GM12878 (cell line): ENCODE measurements at regions not wholly inside any gene's neighbourhood (a gene's known extent, or its start where the extent isn't known, plus 50 kb on each side); places are given as distances from the start of the nearest gene placed in this dataset.

Experiments
- ATAC-seq: fragments of 200-7000 bp; cut with Tn5 transposase; 3 replicates; pipeline ENCODE4 v1.9.1; 2020; ENCODE audit warnings: mild to moderate bottlenecking, moderate library complexity
- BruUV-seq: library from RNA; stranded (reverse); fragments of 400-500 nt; replicated peaks from 2 replicates; lab custom pipeline; 2021; lab: Mats Ljungman, UMichigan
- CTCF ChIA-PET: fragments of 300-600 bp; sonication (Branson Sonifier 250); formaldehyde crosslinking; extraction: SDS; loops from one replicate; lab custom pipeline; 2021; ENCODE audit warnings: inconsistent platforms; lab: Yijun Ruan, JAX
- POLR2A ChIA-PET: fragments of 350-600 bp; formaldehyde crosslinking; extraction: SDS; loops from one replicate; lab custom pipeline; 2021; ENCODE audit warnings: inconsistent platforms; lab: Charles Lee
- RAD21 ChIA-PET: fragments of 300-600 bp; sonication (Branson Sonifier 250); formaldehyde crosslinking; loops from one replicate; lab custom pipeline; 2023; ENCODE audit warnings: antibody characterized with exemption; ENCODE audit not compliant: unreplicated experiment; lab: Charles Lee
- SMC1A ChIA-PET: fragments of 300-600 bp; sonication (Branson Sonifier 250); formaldehyde crosslinking; loops from one replicate; lab custom pipeline; 2023; ENCODE audit not compliant: unreplicated experiment, uncharacterized antibody; lab: Charles Lee
- DNase-seq: peaks from one replicate; pipeline ENCODE4 v3.0.0-alpha.2; 2011; ENCODE audit warnings: low read depth, low spot score
- FAIRE-seq: peaks from 3 replicates; lab custom pipeline; 2011; peaks lifted over from hg19 to GRCh38; lab: Jason Lieb, UNC
- H2AFZ ChIP-seq: 2 replicates; pipeline ENCODE4 v1.6.0; 2011; ENCODE audit warnings: low read depth, low read length, control low read depth; ENCODE audit not compliant: control insufficient read depth
- H3K27ac ChIP-seq: 2 replicates; pipeline ENCODE4 v1.5.1; 2011; ENCODE audit warnings: control low read depth; ENCODE audit not compliant: control insufficient read depth, insufficient read depth
- H3K27me3 ChIP-seq, 2 experiments: replicated peaks in 1 of 2; 2 replicates each; pipeline versions ENCODE4 v1.6.0 to v1.6.1; 2011; ENCODE audit warnings: low read length in 1 of 2; ENCODE audit not compliant: control insufficient read depth in 2 of 2, insufficient read depth in 2 of 2
- H3K36me3 ChIP-seq, 2 experiments: 2 replicates each; pipeline ENCODE4 v1.5.1; 2011; ENCODE audit warnings: low read length in 1 of 2; ENCODE audit not compliant: control insufficient read depth in 2 of 2, insufficient read depth in 2 of 2
- H3K4me1 ChIP-seq: 2 replicates; pipeline ENCODE4 v1.6.1; 2011; ENCODE audit warnings: mild to moderate bottlenecking, low read length, moderate library complexity, mixed read lengths; ENCODE audit not compliant: control insufficient read depth, insufficient read depth
- H3K4me2 ChIP-seq: 2 replicates; pipeline ENCODE4 v1.6.0; 2011; ENCODE audit warnings: control low read depth; ENCODE audit not compliant: control insufficient read depth, insufficient read depth
- H3K4me3 ChIP-seq: fragments of 200-600 bp; sonication (generic); 2 replicates; pipeline ENCODE4 v1.5.1; 2016
- H3K79me2 ChIP-seq: 2 replicates; pipeline ENCODE4 v1.6.0; 2011; ENCODE audit warnings: low read length; ENCODE audit not compliant: control insufficient read depth, insufficient read depth
- H3K9ac ChIP-seq: 2 replicates; pipeline ENCODE4 v1.8.0; 2011; ENCODE audit warnings: low read length, control low read depth, mixed read lengths; ENCODE audit not compliant: control insufficient read depth, insufficient read depth
- H3K9me3 ChIP-seq: replicated peaks from 3 replicates; pipeline ENCODE4 v1.5.1; 2011; ENCODE audit warnings: mild to moderate bottlenecking, low read length; ENCODE audit not compliant: control insufficient read depth, insufficient read depth
- H4K20me1 ChIP-seq: 2 replicates; pipeline ENCODE4 v1.6.0; 2011; ENCODE audit not compliant: control insufficient read depth, insufficient read depth
- ASH2L ChIP-seq: fragments of 300-600, 200-600 bp; sonication (generic); IDR thresholded peaks from 2 replicates; pipeline ENCODE4 v1.6.1; 2017; ENCODE audit warnings: low read depth, mild to moderate bottlenecking, borderline replicate concordance
- ATF7 ChIP-seq: fragments of 450-650 bp; IDR thresholded peaks from 2 replicates; pipeline ENCODE4 v1.6.1; 2016; ENCODE audit warnings: low read depth, mild to moderate bottlenecking
- BCL11A ChIP-seq: IDR thresholded peaks from 2 replicates; pipeline ENCODE4 v1.6.1; 2011; ENCODE audit warnings: low read depth, low read length
- CREB1 ChIP-seq: IDR thresholded peaks from 2 replicates; pipeline ENCODE4 v1.6.1; 2012; ENCODE audit warnings: low read depth, mild to moderate bottlenecking, inconsistent platforms
- DPF2 ChIP-seq: fragments of 450-650 bp; IDR thresholded peaks from 2 replicates; pipeline ENCODE4 v1.6.1; 2017; ENCODE audit warnings: mild to moderate bottlenecking
- ETV6 ChIP-seq, 2 experiments: fragments of 450-650 bp in 1 of 2; IDR thresholded peaks in 1 of 2; conservative IDR thresholded peaks in 1 of 2; 2 replicates each; pipeline ENCODE4 v1.6.1; 2014; ENCODE audit warnings: antibody characterized with exemption in 1 of 2, borderline replicate concordance in 1 of 2, low read depth in 1 of 2, mild to moderate bottlenecking in 1 of 2, moderate library complexity in 1 of 2
- HDGF ChIP-seq: fragments of 450-650 bp; IDR thresholded peaks from 2 replicates; pipeline ENCODE4 v1.6.1; 2016; ENCODE audit warnings: antibody characterized with exemption
- KDM1A ChIP-seq: fragments of 200-600 bp; sonication (generic); IDR thresholded peaks from 2 replicates; pipeline ENCODE4 v1.6.1; 2016; ENCODE audit warnings: borderline replicate concordance
- LARP7 ChIP-seq: fragments of 450-650 bp; IDR thresholded peaks from 2 replicates; pipeline ENCODE4 v1.6.1; 2017; ENCODE audit warnings: mild to moderate bottlenecking
- NBN ChIP-seq: fragments of 450-650 bp; IDR thresholded peaks from 2 replicates; pipeline ENCODE4 v1.6.1; 2016
- NFIC ChIP-seq: IDR thresholded peaks from 2 replicates; pipeline ENCODE4 v1.6.1; 2012; ENCODE audit warnings: low read depth, mild to moderate bottlenecking, inconsistent platforms, low read length, moderate library complexity
- PAX8 ChIP-seq: fragments of 450-650 bp; IDR thresholded peaks from 2 replicates; pipeline ENCODE4 v1.6.1; 2017; ENCODE audit warnings: mild to moderate bottlenecking, moderate library complexity
- RAD51 ChIP-seq: fragments of 450-650 bp; IDR thresholded peaks from 2 replicates; pipeline ENCODE4 v1.6.1; 2016; ENCODE audit warnings: moderate library complexity, mild to moderate bottlenecking, inconsistent platforms
- SMC3 ChIP-seq: IDR thresholded peaks from 2 replicates; pipeline ENCODE4 v1.6.1; 2011; ENCODE audit warnings: low read length, improper control_type of control experiment, borderline replicate concordance
- STAT1 ChIP-seq: fragments of 450-650 bp; conservative IDR thresholded peaks from 2 replicates; pipeline ENCODE4 v1.6.1; 2014; ENCODE audit warnings: antibody characterized with exemption, mild to moderate bottlenecking
- ZNF207 ChIP-seq: fragments of 450-650 bp; IDR thresholded peaks from 2 replicates; pipeline ENCODE4 v1.6.1; 2014; ENCODE audit warnings: antibody characterized with exemption, mild to moderate bottlenecking, borderline replicate concordance
- ZNF24 ChIP-seq: fragments of 450-650 bp; IDR thresholded peaks from 2 replicates; pipeline ENCODE4 v1.6.1; 2017; ENCODE audit warnings: antibody characterized with exemption, mild to moderate bottlenecking
- WGBS: methylation state at CpG from one replicate; pipeline ENCODE4 v1.1.6; 2016; ENCODE audit warnings: low lambda C conversion rate; ENCODE audit not compliant: insufficient replicate concordance, insufficient coverage; ENCODE audit errors: missing lambda C conversion rate; 5-methylcytosine and 5-hydroxymethylcytosine counted together
- in situ Hi-C: fragments of 300-500 bp; cut with MboI; formaldehyde crosslinking; loops from 9 replicates; pipeline ENCODE4 v1.14.3; 2018; ENCODE audit warnings: mixed read lengths
- intact Hi-C: fragments of 100-400 bp; cut with micrococcal nuclease; formaldehyde crosslinking; loops from one replicate; pipeline ENCODE4 v1.14.2; 2022; ENCODE audit not compliant: unreplicated experiment
- TF ChIP-seq, protein P1 (sequence below): fragments of 450-650 bp; IDR thresholded peaks from 2 replicates; pipeline ENCODE4 v1.6.1; 2017; ENCODE audit warnings: antibody characterized with exemption, mild to moderate bottlenecking, moderate library complexity

DNA sequence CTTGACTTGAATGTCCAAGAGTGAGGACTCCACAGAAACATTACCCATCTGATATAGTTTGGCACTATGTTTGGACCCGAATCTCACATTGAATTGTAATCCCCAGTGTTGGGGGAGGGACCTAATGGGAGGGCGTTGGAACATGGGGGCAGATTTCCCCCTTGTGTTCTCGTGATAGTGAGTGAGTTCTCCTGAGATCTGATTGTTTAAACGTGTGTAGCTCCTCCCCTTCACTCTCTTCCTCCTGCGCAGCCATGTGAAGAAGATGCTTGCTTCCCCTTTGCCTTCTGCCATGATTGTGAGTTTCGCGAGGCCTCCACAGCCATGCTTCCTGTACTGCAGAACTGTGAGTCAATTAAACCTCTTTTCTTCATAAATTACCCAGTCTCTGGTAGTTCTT is 273.9 kb upstream of the TBC1D5 start:
- Histone ChIP-seq H3K36me3 (no peaks in the 10 kb centered on the region), H3K27ac (no peak overlapping the region), H2AFZ (no peak overlapping the region), H4K20me1 (no peaks in the 10 kb centered on the region), H3K9ac (no peak overlapping the region), H3K27me3 (no peaks in the 10 kb centered on the region), H3K4me3 (no peak overlapping the region), H3K4me1 (no peaks in the 10 kb centered on the region), H3K9me3 (no peaks in the 10 kb centered on the region), H3K79me2 (no peaks in the 10 kb centered on the region), H3K4me2 (no peak overlapping the region)
- RAD21 ChIA-PET = no interaction called here
- POLR2A ChIA-PET = no interaction called here
- CTCF ChIA-PET = no interaction called here
- BruUV-seq = no TSS peak
- intact Hi-C loops (no loop called here), in situ Hi-C loops (no loop called here)
- FAIRE-seq (no peak), DNase-seq (no peak), ATAC-seq (no peak)
- WGBS = 45% methylated on average over 7 of the region's 7 CpGs
- SMC1A ChIA-PET = interaction anchor here (0.6 kb wide), 1 partner anchor 583 kb away, joined by 3 read pairs; no protein-coding TSS in a partner anchor
- no peak for TF ChIP-seq HDGF
- TF ChIP-seq NBN = no peak
- TF ChIP-seq ATF7 = no peak
- no peak for TF ChIP-seq RAD51
- no peak for TF ChIP-seq DPF2
- no peak for TF ChIP-seq BCL11A
- no peak for TF ChIP-seq SMC3
- no peak for TF ChIP-seq LARP7
- TF ChIP-seq ZNF24 = no peak
- no peak for TF ChIP-seq CREB1
- TF ChIP-seq ETV6 (conservative IDR thresholded peaks at IDR 0.05 in 1 of 2, IDR thresholded peaks at IDR 0.05 in 1 of 2; ENCODE audit: borderline replicate concordance in 1 of 2, low read depth in 1 of 2) = no peak
- TF ChIP-seq, protein P1, sequence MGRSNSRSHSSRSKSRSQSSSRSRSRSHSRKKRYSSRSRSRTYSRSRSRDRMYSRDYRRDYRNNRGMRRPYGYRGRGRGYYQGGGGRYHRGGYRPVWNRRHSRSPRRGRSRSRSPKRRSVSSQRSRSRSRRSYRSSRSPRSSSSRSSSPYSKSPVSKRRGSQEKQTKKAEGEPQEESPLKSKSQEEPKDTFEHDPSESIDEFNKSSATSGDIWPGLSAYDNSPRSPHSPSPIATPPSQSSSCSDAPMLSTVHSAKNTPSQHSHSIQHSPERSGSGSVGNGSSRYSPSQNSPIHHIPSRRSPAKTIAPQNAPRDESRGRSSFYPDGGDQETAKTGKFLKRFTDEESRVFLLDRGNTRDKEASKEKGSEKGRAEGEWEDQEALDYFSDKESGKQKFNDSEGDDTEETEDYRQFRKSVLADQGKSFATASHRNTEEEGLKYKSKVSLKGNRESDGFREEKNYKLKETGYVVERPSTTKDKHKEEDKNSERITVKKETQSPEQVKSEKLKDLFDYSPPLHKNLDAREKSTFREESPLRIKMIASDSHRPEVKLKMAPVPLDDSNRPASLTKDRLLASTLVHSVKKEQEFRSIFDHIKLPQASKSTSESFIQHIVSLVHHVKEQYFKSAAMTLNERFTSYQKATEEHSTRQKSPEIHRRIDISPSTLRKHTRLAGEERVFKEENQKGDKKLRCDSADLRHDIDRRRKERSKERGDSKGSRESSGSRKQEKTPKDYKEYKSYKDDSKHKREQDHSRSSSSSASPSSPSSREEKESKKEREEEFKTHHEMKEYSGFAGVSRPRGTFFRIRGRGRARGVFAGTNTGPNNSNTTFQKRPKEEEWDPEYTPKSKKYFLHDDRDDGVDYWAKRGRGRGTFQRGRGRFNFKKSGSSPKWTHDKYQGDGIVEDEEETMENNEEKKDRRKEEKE = no peak
- no peak for TF ChIP-seq STAT1
- no peak for TF ChIP-seq KDM1A
- TF ChIP-seq NFIC = no peak
- TF ChIP-seq ASH2L = no peak
- no peak for TF ChIP-seq ZNF207
- no peak for TF ChIP-seq PAX8
